Hepatocyte (in vitro differentiated cells): ENCODE measurements at regions not wholly inside any gene's neighbourhood (a gene's known extent, or its start where the extent isn't known, plus 50 kb on each side); places are given as distances from the start of the nearest gene placed in this dataset.

ENCODE experiments used
- DNase-seq: peaks from one replicate; pipeline ENCODE4 v3.0.0-alpha.2; 2016; ENCODE audit warnings: low spot score
- H2AFZ ChIP-seq: fragments of 200-600 bp; sonication (generic); 2 replicates; pipeline ENCODE4 v1.6.0; 2016; ENCODE audit warnings: antibody characterized with exemption, mild to moderate bottlenecking
- H3K27ac ChIP-seq: fragments of 200-600 bp; sonication (generic); 2 replicates; pipeline ENCODE4 v1.5.1; 2016; ENCODE audit warnings: mild to moderate bottlenecking
- H3K27me3 ChIP-seq: fragments of 200-600 bp; sonication (generic); 2 replicates; pipeline ENCODE4 v1.6.1; 2016
- H3K36me3 ChIP-seq: fragments of 200-600 bp; sonication (generic); replicated peaks from 2 replicates; pipeline ENCODE4 v1.5.1; 2016; ENCODE audit warnings: low read depth; ENCODE audit not compliant: insufficient read depth
- H3K4me1 ChIP-seq: fragments of 200-600 bp; sonication (generic); 2 replicates; pipeline ENCODE4 v1.5.1; 2016; ENCODE audit warnings: mild to moderate bottlenecking, moderate library complexity; ENCODE audit not compliant: insufficient read depth
- H3K4me2 ChIP-seq: fragments of 200-600 bp; sonication (generic); 2 replicates; pipeline ENCODE4 v1.6.0; 2016
- H3K4me3 ChIP-seq: fragments of 200-600 bp; sonication (generic); 2 replicates; pipeline ENCODE4 v1.5.1; 2016; ENCODE audit warnings: mild to moderate bottlenecking
- H3K79me2 ChIP-seq: fragments of 200-600 bp; sonication (generic); 2 replicates; pipeline ENCODE4 v1.6.0; 2017; ENCODE audit warnings: mild to moderate bottlenecking
- H3K9me2 ChIP-seq: fragments of 200-600 bp; sonication (generic); replicated peaks from 2 replicates; pipeline ENCODE4 v1.6.0; 2017; ENCODE audit warnings: mild to moderate bottlenecking; ENCODE audit not compliant: insufficient read depth
- H3K9me3 ChIP-seq: fragments of 200-600 bp; sonication (generic); 2 replicates; pipeline ENCODE4 v1.5.1; 2016; ENCODE audit warnings: low read depth, mild to moderate bottlenecking
- H4K20me1 ChIP-seq: fragments of 200-600 bp; sonication (generic); 2 replicates; pipeline ENCODE4 v1.6.0; 2016; ENCODE audit warnings: mild to moderate bottlenecking; ENCODE audit not compliant: insufficient read depth, poor library complexity, severe bottlenecking
- CTCF ChIP-seq: fragments of 200-600 bp; sonication (generic); IDR thresholded peaks from 2 replicates; pipeline ENCODE4 v1.5.1; 2016; ENCODE audit warnings: antibody characterized with exemption, mild to moderate bottlenecking; ENCODE audit not compliant: poor library complexity
- EZH2 ChIP-seq: fragments of 200-600 bp; sonication (generic); IDR thresholded peaks from 2 replicates; pipeline ENCODE4 v1.6.1; 2016; ENCODE audit warnings: antibody characterized with exemption, mild to moderate bottlenecking, borderline replicate concordance
- EZH2phosphoT487 ChIP-seq: fragments of 200-600 bp; sonication (generic); IDR thresholded peaks from one replicate; pipeline ENCODE4 v1.6.1; 2018; ENCODE audit warnings: antibody characterized with exemption, mild to moderate bottlenecking, low read depth, moderate library complexity; ENCODE audit not compliant: unreplicated experiment, severe bottlenecking
- WGBS: methylation state at CpG from one replicate; pipeline ENCODE4 v1.1.6; 2016; ENCODE audit warnings: low lambda C conversion rate; ENCODE audit errors: missing lambda C conversion rate; 5-methylcytosine and 5-hydroxymethylcytosine counted together

- Histone ChIP-seq H2AFZ (no peak overlapping the region), H3K9me3 (no peaks in the 10 kb centered on the region), H3K4me1 (no peaks in the 10 kb centered on the region), H3K36me3 (no peaks in the 10 kb centered on the region), H3K9me2 (no peaks in the 10 kb centered on the region), H3K4me2 (no peak overlapping the region), H3K79me2 (no peaks in the 10 kb centered on the region), H3K4me3 (no peak overlapping the region), H3K27me3 (no peaks in the 10 kb centered on the region), H3K27ac (no peak overlapping the region), H4K20me1 (no peaks in the 10 kb centered on the region)
- no peak for TF ChIP-seq CTCF
- TF ChIP-seq EZH2phosphoT487, result no peak
- no peak for TF ChIP-seq EZH2
- no peak for DNase-seq
- 84% methylated on average over 3 of the region's 3 CpGs for WGBS
Observed at GRCh38 chr5:40384782-40385390, 294.8 kb upstream of the PTGER4 start.

GRCh38 chr5:40383749-40384651 is 295.7 kb upstream of the PTGER4 start:
- Histone ChIP-seq H3K4me3 (no peak overlapping the region), H3K36me3 (no peaks in the 10 kb centered on the region), H3K79me2 (no peaks in the 10 kb centered on the region), H3K9me2 (no peaks in the 10 kb centered on the region), H3K27ac (no peak overlapping the region), H4K20me1 (no peaks in the 10 kb centered on the region), H2AFZ (no peak overlapping the region), H3K4me2 (no peak overlapping the region), H3K4me1 (no peaks in the 10 kb centered on the region), H3K9me3 (no peaks in the 10 kb centered on the region), H3K27me3 (no peaks in the 10 kb centered on the region)
- DNase-seq, result no peak
- 76% methylated on average over 3 of the region's 3 CpGs for WGBS
- TF ChIP-seq EZH2 (no peak), EZH2phosphoT487 (no peak)

- Histone ChIP-seq H3K27me3 (no peaks in the 10 kb centered on the region), H3K9me3 (no peaks in the 10 kb centered on the region), H3K4me2 (no peak overlapping the region), H2AFZ (no peak overlapping the region), H3K4me1 (no peaks in the 10 kb centered on the region), H4K20me1 (no peaks in the 10 kb centered on the region), H3K27ac (peak overlapping the region; percentile 39), H3K36me3 (no peaks in the 10 kb centered on the region), H3K79me2 (no peaks in the 10 kb centered on the region), H3K4me3 (no peak overlapping the region), H3K9me2 (no peaks in the 10 kb centered on the region)
- 83% methylated on average over 4 of the region's 4 CpGs for WGBS
- peak; percentile 7 for DNase-seq
- TF ChIP-seq CTCF (no peak), EZH2 (no peak), EZH2phosphoT487 (no peak)
Observed at GRCh38 chr5:40381676-40382363, 297.9 kb upstream of the PTGER4 start.

GRCh38 chr5:40381016-40381415 is 298.7 kb upstream of the PTGER4 start:
- no peak for TF ChIP-seq EZH2phosphoT487
- TF ChIP-seq CTCF, result no peak
- TF ChIP-seq EZH2, result no peak
- Histone ChIP-seq H3K9me2 (no peaks in the 10 kb centered on the region), H3K27me3 (no peaks in the 10 kb centered on the region), H3K79me2 (no peaks in the 10 kb centered on the region), H3K27ac (no peak overlapping the region), H3K4me2 (no peak overlapping the region), H3K9me3 (no peaks in the 10 kb centered on the region), H3K36me3 (no peaks in the 10 kb centered on the region), H3K4me1 (no peaks in the 10 kb centered on the region), H3K4me3 (no peak overlapping the region), H4K20me1 (no peaks in the 10 kb centered on the region), H2AFZ (no peak overlapping the region)
- no peak for DNase-seq
- WGBS, result 84% methylated on average over 4 of the region's 4 CpGs
